Left kidney (tissue), 1 donor: ENCODE measurements at regions not wholly inside any gene's neighbourhood (a gene's known extent, or its start where the extent isn't known, plus 50 kb on each side); places are given as distances from the start of the nearest gene placed in this dataset.
A peak's percentile ranks its signal among the peaks of the same experiment; 100 is the strongest.
"Not testable (repeated sequence)": the region's sequence is repeated elsewhere in the genome, so short reads cannot be mapped to it uniquely, and the experiment has no call there.

Experiments
- DNase-seq: peaks from one replicate; pipeline ENCODE4 v3.0.0-alpha.2; 2013

GRCh38 chr7:15049157-15049556, 146.6 kb upstream of the DGKB start:
- DNase-seq, result no peak

- DNase-seq, result no peak
Observed at GRCh38 chr7:15046861-15047260, 144.3 kb upstream of the DGKB start.

- peak; percentile 6 for DNase-seq
Observed at GRCh38 chr7:15043931-15044330, 141.4 kb upstream of the DGKB start.

- DNase-seq, result no peak
Observed at GRCh38 chr7:15042285-15043065, 139.9 kb upstream of the DGKB start.

GRCh38 chr7:15041226-15041625, 138.7 kb upstream of the DGKB start:
- no peak for DNase-seq

GRCh38 chr7:15035814-15036213, 133.3 kb upstream of the DGKB start:
- no peak for DNase-seq

- DNase-seq, result no peak
Observed at GRCh38 chr7:15033039-15033438, 130.5 kb upstream of the DGKB start.

GRCh38 chr7:15018981-15019380, 116.4 kb upstream of the DGKB start:
- DNase-seq, result no peak

- DNase-seq, result no peak
Observed at GRCh38 chr7:15016766-15017165, 114.2 kb upstream of the DGKB start.

DNA sequence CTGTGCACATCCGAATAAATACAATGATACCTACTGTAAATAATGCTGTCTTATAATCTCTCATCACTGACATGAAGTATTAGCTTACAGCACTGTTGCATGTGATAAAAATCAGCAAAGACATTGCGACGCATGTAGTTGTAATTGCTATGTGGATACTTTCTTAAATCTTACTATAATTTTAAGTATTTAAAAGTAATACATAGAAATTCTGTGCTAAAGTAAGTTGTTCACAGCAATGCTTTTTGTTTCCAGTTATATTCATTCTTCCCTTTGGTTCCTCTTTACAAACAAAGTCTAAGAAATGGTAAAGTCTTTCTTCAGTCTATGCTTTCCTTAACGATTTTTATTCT, 113.7 kb upstream of the DGKB start:
- DNase-seq, result no peak

GRCh38 chr7:15015545-15016314, 113.2 kb upstream of the DGKB start:
- DNase-seq, result peak; percentile 85

DNA sequence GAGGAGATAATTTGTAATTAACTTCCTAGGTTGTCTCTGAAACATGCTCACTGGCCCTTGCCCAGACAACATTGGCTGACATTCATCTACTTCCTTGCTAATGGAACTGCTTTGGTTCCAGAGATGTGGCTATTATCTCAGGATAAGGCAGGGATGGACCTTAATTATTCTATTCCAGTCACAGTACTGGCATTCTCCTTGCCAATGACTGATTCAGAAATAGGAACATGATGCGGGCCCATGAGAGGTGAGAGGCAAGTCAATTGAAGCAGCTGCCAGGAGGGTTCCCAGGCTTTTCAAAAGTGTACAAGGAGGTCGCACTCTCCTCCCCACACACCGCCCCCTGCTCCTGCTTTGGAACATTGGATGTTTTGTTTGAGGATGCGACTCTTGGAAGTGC, 109.6 kb upstream of the DGKB start:
- no peak for DNase-seq

DNA sequence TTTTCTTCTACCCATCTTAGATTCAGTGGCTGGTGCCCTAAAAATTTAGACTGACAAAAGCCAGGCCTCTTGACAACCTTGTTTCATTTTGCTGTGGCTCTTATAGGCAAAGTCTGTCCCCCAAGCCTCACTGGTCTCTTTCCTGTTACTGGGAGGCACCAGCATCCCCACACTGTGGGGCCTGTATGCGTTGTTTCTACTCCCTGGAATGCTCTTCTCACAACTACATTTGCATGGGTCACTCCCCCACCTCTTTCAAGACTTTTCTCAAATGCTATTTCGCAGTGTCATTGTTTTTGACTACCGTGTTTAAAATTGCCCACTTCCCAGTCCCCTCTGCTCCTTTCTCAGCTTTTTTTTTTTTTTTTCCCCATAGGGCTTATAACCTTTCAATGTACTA, 108.7 kb upstream of the DGKB start:
- no peak for DNase-seq

DNA sequence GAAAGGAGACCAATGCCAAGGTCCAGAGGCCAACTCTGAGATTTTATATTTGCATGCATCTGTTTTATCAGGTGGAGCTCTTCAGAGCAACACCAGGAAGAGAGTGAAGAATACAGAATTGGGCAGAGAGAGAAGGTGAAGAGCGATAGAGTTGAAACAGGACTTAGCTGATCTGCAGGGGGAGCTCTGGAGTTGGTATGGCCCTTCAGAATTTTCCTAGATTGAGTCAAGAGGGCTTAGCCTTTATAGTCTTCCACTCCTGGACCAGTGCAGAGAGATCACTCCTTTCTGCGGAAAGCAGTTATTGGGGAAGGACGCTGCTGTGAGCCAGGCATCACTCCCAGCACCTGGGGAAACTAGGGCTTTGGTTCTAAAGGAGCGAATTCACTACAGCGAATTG, 105.0 kb upstream of the DGKB start:
- no peak for DNase-seq

- no peak for DNase-seq
Observed at GRCh38 chr7:15005672-15006071, 103.1 kb upstream of the DGKB start.

DNA sequence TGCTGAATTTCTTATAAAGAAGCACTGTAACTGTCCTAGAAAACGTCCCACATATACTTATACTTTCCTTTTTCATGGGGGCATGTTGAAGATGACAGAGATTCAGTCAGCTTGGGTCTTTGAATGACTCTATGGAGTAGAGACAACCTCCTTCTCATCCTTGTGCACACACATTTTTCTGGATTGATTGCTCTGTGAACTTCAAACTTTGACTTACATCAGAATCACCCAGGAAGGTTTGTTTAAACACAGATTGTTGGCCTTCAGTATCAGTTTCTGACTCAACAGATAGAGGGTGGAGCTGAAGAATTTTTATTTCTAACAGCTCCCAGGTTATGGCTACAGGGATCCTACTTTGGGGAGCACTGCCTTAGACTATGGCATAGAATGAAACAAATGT, 97.6 kb upstream of the DGKB start:
- DNase-seq, result no peak

DNA sequence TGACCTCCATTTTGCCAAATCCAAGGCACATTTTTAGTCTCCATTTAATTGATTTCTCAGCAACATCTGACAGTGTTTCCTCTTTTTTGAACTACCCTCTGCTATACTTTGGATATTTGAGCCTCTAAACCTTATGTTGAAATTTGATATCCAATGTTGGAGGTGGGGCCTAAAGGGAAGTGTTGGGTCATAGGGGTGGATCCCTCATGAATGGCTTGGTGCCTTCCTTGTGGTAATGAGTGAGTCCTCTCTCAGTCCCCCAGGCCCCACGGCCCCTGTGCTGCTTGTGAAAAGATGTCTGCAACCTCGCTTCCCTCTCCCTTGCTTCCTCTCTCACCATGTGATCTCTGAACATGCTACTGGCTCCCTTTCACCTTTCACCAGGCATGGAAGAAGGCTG, 96.8 kb upstream of the DGKB start:
- no peak for DNase-seq

DNA sequence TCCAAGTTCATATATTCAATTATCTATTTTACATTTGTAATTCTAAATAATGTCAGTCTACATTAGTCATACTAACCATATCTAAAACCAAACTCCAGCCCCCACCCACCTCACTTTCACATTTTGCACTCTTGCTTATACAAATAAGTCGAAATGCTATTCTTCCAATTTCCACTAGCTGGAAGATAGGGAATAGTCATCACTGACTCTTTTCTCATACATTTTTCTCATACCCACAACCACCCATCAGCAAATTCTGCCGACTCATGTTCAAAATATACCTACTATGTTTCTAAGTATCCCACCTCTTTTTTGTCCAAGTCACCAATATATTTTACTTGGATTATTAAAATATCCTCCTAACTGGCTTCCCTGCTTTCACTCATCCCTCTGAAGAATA, 93.2 kb upstream of the DGKB start:
- no peak for DNase-seq

DNA sequence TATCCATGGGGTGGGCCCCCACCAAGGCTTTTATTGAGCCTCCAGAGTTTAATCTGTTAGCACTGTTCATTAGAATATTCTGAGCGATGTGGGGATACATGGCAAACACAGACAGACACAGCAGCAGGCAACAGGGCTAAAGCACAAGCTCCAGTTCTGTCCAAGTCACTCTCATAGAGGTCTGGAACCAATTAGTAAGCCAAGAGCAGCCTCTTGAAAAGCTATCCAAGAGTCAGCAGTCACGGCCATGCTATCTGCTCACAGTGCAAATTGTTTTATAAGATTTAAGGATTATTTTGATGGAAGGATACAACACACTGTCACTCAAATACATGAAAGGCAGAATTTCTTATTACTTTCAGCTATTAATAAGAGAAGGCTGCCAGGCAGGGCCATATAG, 86.4 kb upstream of the DGKB start:
- no peak for DNase-seq

DNA sequence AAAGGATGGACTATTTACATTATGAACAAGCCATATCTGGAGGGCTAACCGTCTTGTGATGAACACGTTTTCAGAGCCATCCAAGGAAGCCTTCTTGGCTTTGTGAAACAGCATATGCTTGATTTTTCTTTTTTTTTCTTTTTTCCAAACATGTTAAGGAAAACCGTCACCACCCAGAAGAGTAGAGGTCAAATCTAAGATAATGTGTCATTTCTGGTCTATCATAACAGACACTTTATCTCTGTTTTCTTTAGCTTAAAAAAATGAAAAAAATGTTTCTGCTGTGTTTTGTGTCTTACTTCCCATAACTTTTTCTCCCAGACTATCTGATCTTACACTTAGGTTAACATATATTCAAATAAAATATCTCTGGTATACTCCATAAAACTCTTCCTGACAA, 76.1 kb upstream of the DGKB start:
- DNase-seq, result no peak

DNA sequence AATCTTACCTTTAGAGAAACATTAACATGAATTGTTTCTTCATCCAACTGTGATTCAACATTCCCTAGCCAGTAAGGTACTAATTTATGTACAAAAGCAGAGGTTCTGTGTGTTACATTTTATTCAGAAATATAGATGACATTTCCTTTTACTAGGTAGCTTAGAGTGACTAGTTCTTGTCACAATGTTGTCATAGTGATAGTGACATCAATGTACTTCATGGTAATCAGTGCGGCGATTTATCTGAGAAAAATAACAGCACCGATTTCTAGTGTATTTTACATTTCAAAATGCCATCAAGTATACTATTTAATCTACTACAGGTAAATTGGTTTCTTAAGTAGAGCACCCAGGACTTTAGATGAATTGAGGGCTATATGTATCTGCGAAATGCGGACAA, 72.1 kb upstream of the DGKB start:
- no peak for DNase-seq

DNA sequence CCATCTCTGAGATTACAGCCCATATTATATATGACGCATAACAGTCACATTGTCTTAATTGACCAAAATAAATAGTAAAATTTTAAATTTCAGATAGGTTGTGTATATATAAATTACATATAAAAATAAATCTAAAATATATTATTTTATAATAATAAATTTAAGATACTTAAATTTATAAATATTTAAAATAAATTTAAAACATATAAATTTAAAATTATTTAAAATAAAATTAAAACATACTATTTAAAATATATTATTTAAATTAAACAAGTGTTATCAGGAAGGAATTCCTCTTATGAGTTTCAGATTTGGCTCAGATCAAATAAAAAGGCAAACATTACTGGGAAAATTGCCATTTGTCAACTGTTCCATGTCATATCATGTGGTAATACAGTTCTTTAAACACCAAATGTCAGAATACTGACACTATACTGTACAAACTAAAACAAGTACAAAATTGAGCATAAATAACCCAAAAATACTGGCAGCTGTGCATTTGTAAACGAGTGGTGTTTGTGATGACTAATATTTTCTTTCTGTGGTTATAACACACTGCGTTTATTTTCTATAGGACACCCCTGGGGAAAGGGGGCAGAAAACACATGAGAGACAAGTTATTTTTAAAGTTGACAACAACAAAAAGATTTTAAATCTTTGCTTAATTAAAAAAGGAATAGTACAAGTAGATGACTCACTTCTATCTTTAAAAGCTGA, 71.3 kb upstream of the DGKB start:
- DNase-seq, result no peak

- DNase-seq, result not testable (repeated sequence)
Observed at GRCh38 chr7:14971678-14972077, 69.1 kb upstream of the DGKB start.
